Common myeloid progenitor, CD34-positive (primary cell): ENCODE measurements at regions not wholly inside any gene's neighbourhood (a gene's known extent, or its start where the extent isn't known, plus 50 kb on each side); places are given as distances from the start of the nearest gene placed in this dataset.
"Not testable (repeated sequence)": the region's sequence is repeated elsewhere in the genome, so short reads cannot be mapped to it uniquely, and the experiment has no call there.

Experiments
- CTCF ChIA-PET: fragments of 350-600 bp; sonication (Branson Sonifier 250); formaldehyde crosslinking; loops from one replicate; lab custom pipeline; 2021; ENCODE audit warnings: antibody characterized with exemption; lab: Charles Lee
- POLR2A ChIA-PET: fragments of 350-600 bp; sonication (Branson Sonifier 250); formaldehyde crosslinking; loops from one replicate; lab custom pipeline; 2021; ENCODE audit warnings: antibody characterized with exemption; lab: Charles Lee
- DNase-seq, 3 donors: peaks; one replicate each; pipeline versions ENCODE4 v3.0.0 to v3.0.0-alpha.2; 2013
- H3K27ac ChIP-seq, 2 experiments: 1 replicate in 1 of 2; 2 replicates in 1 of 2; pipeline ENCODE4 v1.7.0; 2013; ENCODE audit warnings: inconsistent platforms in 2 of 2, low read length in 2 of 2, mild to moderate bottlenecking in 2 of 2, low read depth in 1 of 2, moderate library complexity in 1 of 2; ENCODE audit not compliant: severe bottlenecking in 2 of 2, insufficient read depth in 1 of 2, poor library complexity in 1 of 2
- H3K27me3 ChIP-seq, 5 experiments: replicated peaks in 2 of 5; 1 replicate in 3 of 5; 2 replicates in 2 of 5; pipeline versions ENCODE4 v1.6.1 to v1.7.0; 2013; ENCODE audit warnings: low read length in 4 of 5, mild to moderate bottlenecking in 2 of 5, moderate library complexity in 2 of 5, inconsistent platforms in 1 of 5; ENCODE audit not compliant: insufficient read depth in 5 of 5, control insufficient read depth in 4 of 5
- H3K36me3 ChIP-seq, 4 experiments: 1 replicate in 2 of 4; 2 replicates in 2 of 4; pipeline versions ENCODE4 v1.6.1 to v1.7.0; 2013; ENCODE audit warnings: low read length in 3 of 4, control low read depth in 1 of 4, mild to moderate bottlenecking in 1 of 4; ENCODE audit not compliant: control insufficient read depth in 4 of 4, insufficient read depth in 4 of 4
- H3K4me1 ChIP-seq, 4 experiments: 1 replicate in 3 of 4; 2 replicates in 1 of 4; pipeline versions ENCODE4 v1.6.1 to v1.7.1; 2013; ENCODE audit warnings: low read length in 3 of 4, mild to moderate bottlenecking in 3 of 4, control low read depth in 1 of 4, inconsistent platforms in 1 of 4, moderate library complexity in 1 of 4; ENCODE audit not compliant: control insufficient read depth in 4 of 4, insufficient read depth in 4 of 4; ENCODE audit errors: control extremely low read depth in 1 of 4
- H3K4me3 ChIP-seq, 7 experiments: 1 replicate in 4 of 7; 2 replicates in 3 of 7; pipeline versions ENCODE4 v1.5.1 to v1.7.0; 2013; ENCODE audit warnings: mild to moderate bottlenecking in 7 of 7, low read length in 6 of 7, moderate library complexity in 6 of 7, inconsistent platforms in 2 of 7, low read depth in 2 of 7, control low read depth in 1 of 7; ENCODE audit not compliant: insufficient read depth in 4 of 7, control insufficient read depth in 1 of 7; ENCODE audit errors: extremely low read depth in 1 of 7
- H3K9me3 ChIP-seq, 5 experiments: 1 replicate in 4 of 5; 2 replicates in 1 of 5; pipeline versions ENCODE4 v1.6.1 to v1.7.1; 2013; ENCODE audit warnings: low read length in 4 of 5, mild to moderate bottlenecking in 2 of 5, inconsistent platforms in 1 of 5, low read depth in 1 of 5, moderate library complexity in 1 of 5; ENCODE audit not compliant: control insufficient read depth in 4 of 5, insufficient read depth in 2 of 5; ENCODE audit errors: control extremely low read depth in 1 of 5
- WGBS: methylation state at CpG from one replicate; pipeline ENCODE4 v1.1.5; 2013; ENCODE audit not compliant: insufficient coverage; 5-methylcytosine and 5-hydroxymethylcytosine counted together

DNA sequence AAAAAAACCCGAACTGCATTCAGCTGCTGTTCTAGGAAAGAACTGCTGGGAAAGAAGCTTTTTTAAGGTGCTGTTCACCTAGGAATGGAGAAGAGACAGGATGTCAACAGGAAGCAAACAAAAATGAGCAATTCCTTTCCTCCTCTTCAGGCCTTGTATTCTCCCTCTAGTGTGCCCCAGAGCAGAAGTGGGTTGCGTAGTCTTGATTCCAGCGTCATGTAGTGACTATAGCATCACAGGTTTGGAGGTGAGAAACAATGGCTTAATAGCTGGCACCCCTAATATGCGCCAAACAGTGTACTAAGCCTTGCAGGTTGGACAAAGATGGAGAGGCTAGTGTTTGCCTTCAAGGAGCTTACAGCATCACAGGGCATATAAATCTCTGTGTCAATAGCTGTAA is 146.3 kb upstream of the LCORL start:
- WGBS: 93% methylated on average over 4 of the region's 4 CpGs
- no peak for DNase-seq
- POLR2A ChIA-PET: no interaction called here
- H3K36me3 ChIP-seq: no peaks in the 10 kb centered on the region
- H3K27ac ChIP-seq: no peak overlapping the region
- H3K4me3 ChIP-seq: no peak overlapping the region
- H3K9me3 ChIP-seq: no peaks in the 10 kb centered on the region
- CTCF ChIA-PET: no interaction called here
- H3K4me1 ChIP-seq: no peaks in the 10 kb centered on the region
- no peaks in the 10 kb centered on the region for H3K27me3 ChIP-seq

DNA sequence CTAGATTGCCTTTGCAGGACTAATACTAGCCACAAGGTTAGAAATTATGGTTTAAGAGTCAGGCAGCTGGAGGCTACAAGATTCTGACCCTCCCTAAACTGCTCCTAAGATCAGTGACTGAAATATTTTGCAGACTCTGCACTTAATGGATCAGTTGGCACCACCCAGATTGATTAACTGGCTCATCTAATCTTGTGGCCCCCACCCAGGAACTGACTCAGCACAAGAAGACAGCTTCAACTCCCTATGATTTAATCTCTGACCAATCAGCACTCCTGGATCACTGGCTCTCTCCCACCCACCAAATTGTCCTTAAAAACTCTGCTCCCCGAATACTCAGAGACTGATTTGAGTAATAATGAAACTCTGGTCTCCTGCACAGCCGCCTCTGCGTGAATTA is 145.4 kb upstream of the LCORL start:
- no peaks in the 10 kb centered on the region for H3K4me1 ChIP-seq
- no peak overlapping the region for H3K4me3 ChIP-seq
- H3K27ac ChIP-seq: no peak overlapping the region
- no peaks in the 10 kb centered on the region for H3K27me3 ChIP-seq
- CTCF ChIA-PET: no interaction called here
- H3K36me3 ChIP-seq: no peaks in the 10 kb centered on the region
- WGBS: 100% methylated on average over 1 of the region's 3 CpGs
- no peak for DNase-seq
- H3K9me3 ChIP-seq: peaks cover 0 to 3% (median 0%) of the 10 kb centered on the region in 5 experiments
- POLR2A ChIA-PET: no interaction called here

DNA sequence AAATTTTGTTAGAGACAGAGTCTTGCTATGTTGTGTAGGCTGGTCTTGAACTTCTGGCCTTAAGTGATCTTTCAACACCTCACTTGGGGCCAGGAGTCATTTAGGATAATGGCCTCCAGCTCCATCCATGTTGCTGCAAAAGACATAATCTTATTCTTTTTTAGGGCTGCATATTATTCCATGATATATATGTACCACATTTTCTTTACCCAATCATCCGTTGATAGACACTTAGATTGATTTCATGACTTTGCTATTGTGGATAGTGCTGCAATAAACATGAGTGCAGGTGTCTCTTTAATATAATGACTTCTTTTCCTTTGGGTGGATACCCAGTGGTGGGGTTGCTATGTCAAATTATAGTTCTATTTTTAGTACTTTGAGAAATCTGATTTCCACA is 140.9 kb upstream of the LCORL start:
- CTCF ChIA-PET: no interaction called here
- WGBS: no CpG with 5 or more reads among the region's 1 CpG

DNA sequence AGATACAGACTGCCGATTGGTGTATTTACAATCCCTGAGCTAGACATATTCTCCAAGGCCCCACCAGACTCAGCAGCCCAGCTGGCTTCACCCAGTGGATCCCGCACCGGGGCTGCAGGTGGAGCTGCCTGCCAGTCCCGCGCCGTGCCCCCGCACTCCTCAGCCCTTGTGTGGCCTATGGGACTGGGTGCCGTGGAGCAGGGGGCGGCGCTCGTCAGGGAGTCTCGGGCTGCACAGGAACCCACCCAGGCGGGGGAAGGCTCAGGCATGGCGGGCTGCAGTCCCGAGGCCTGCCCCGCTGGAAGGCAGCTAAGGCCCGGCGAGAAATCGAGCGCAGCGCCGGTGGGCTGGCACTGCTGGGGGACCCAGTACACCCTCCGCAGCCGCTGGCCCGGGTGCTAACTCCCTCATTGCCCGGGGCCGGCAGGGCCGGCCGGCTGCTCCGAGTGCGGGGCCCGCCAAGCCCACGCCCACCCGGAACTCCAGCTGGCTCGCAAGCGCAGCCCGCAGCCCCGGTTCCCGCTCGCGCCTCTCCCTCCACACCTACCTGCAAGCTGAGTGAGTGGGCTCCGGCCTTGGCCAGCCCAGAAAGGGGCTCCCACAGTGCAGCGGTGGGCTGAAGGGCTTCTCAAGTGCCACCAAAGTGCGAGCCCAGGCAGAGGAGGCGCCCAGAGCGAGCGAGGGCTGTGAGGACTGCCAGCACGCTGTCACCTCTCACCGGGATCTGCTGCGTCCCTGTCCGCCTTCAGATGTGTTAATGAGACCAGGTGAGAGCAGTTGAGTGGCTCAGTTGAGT is 137.8 kb upstream of the LCORL start:
- WGBS: 97% methylated on average over 49 of the region's 51 CpGs
- CTCF ChIA-PET, DNase-seq, H3K27me3 ChIP-seq, POLR2A ChIA-PET, H3K4me1 ChIP-seq, H3K9me3 ChIP-seq, H3K36me3 ChIP-seq, H3K27ac ChIP-seq, H3K4me3 ChIP-seq: not testable (repeated sequence)

More for the DNA sequence above, 140.9 kb upstream of the LCORL start:
- no peaks in the 10 kb centered on the region for H3K27me3 ChIP-seq
- POLR2A ChIA-PET: no interaction called here
- DNase-seq: no peak
- H3K4me1 ChIP-seq: no peaks in the 10 kb centered on the region
- H3K36me3 ChIP-seq: no peaks in the 10 kb centered on the region
- no peak overlapping the region for H3K4me3 ChIP-seq
- H3K27ac ChIP-seq: no peak overlapping the region
- H3K9me3 ChIP-seq: peaks cover 0 to 3% (median 0%) of the 10 kb centered on the region in 5 experiments

DNA sequence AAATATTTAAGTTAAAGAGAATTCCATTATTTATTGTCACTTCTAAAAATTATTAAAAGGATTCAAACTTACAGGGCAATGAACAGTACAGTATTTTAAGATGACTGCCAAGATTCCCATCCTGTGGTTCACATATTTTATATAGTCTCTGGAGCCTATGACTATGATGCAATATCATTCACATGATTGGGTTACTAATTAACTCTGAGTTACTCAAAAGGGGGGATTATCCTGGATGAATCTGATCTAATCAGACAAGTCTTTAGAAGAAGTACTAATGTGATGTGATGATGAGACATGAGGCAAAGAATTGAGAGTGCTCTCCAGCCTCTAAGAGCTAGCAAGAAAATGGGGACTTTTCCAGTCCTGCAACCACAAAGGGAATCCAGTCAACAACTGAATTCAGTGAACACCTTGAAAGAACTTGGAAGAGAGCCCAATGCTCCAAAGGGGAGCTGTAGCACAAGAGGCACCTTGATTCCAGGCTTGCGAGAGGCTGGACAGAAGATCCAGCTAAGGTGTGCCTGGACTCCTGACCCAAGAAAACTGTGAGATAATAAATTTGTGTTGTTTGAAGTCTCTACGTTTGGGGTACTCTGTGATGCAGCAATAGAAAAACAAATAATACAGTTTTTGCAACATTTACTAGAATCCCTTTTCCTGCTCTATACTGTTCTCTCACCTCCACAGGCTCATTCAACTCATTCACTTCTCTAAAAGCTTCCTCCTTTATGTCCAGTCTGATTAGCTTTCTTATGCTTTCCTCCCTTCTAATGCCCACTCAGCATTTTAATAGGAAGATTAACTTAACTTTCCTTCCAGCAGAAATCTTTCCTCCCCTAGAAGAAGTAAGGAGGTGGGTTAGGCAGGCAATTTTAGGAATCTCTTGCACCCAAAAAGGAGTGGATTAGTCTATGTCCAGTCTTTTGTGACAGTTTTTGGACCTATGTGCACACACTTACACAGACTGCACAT is 133.8 kb upstream of the LCORL start:
- Histone ChIP-seq H3K27ac (no peak overlapping the region), H3K36me3 (no peaks in the 10 kb centered on the region), H3K4me1 (no peaks in the 10 kb centered on the region), H3K9me3 (no peaks in the 10 kb centered on the region), H3K27me3 (no peaks in the 10 kb centered on the region), H3K4me3 (no peak overlapping the region)
- WGBS: 100% methylated on average over 1 of the region's 2 CpGs
- ChIA-PET CTCF (no interaction called here), POLR2A (no interaction called here)
- no peak for DNase-seq

DNA sequence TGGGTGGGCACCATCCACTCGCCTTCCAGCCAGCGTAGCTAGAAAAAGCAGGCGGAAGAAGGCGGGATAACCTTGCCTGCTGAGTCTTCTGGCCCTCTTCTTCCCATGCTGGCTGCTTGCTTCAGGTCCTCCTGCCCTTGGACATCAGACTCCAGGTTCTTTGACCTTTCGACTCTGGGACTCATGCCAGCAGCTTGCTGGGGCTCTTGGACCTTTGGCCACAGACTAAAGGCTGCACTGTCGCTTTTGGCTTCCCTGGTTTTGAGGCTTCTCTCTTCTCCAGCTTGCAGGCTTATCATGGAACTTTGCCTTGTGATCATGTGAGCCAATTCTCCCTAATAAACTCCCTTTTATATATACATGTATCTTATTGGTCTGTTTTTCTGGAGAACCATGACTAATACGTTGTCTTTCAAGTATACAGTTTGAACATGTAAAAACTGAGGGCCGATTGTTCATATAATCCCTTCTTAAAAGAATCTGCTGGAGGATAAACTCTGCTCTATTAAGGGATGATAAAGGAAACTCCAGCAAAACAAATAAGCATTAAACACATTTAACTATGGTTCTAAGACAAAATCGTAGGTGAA is 116.6 kb upstream of the LCORL start:
- no peak for DNase-seq
- no peaks in the 10 kb centered on the region for H3K9me3 ChIP-seq
- 100% methylated on average over 6 of the region's 9 CpGs for whole genome bisulfite sequencing
- no peaks in the 10 kb centered on the region for H3K27me3 ChIP-seq
- ChIA-PET POLR2A (no interaction called here), CTCF (no interaction called here)
- H3K4me1 ChIP-seq: no peaks in the 10 kb centered on the region
- H3K27ac ChIP-seq: no peak overlapping the region
- no peak overlapping the region for H3K4me3 ChIP-seq
- no peaks in the 10 kb centered on the region for H3K36me3 ChIP-seq

DNA sequence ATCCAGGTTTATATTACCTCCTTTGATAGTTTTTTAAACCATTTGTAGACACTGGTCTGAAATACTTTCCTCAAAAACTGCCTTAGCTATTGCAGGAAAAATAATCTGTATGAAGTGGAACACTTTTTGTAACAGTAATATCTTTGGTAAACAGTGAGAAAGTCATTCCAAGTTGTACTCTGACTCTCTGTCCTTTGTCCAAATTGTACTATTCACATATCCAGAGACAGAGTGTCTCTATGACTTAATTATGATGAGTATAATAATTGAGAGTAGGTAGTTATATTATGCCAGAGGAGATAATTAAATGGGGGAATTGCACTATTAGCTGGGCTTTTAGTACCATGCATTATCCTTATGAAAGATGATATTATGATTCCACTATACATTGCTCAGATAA is 112.6 kb upstream of the LCORL start:
- POLR2A ChIA-PET: no interaction called here
- no peak for DNase-seq

More for the DNA sequence above, 112.6 kb upstream of the LCORL start:
- Histone ChIP-seq H3K36me3 (no peaks in the 10 kb centered on the region), H3K4me3 (no peak overlapping the region), H3K27me3 (no peaks in the 10 kb centered on the region), H3K9me3 (no peaks in the 10 kb centered on the region), H3K27ac (no peak overlapping the region), H3K4me1 (no peaks in the 10 kb centered on the region)
- CTCF ChIA-PET: no interaction called here
